Esophagus muscularis mucosa (tissue), 3 donors: ENCODE measurements at regions not wholly inside any gene's neighbourhood (a gene's known extent, or its start where the extent isn't known, plus 50 kb on each side); places are given as distances from the start of the nearest gene placed in this dataset.

Source experiments
- POLR2A ChIP-seq: fragments of 450-650 bp; IDR thresholded peaks from one replicate; pipeline ENCODE4 v1.6.1; 2017; ENCODE audit warnings: antibody characterized with exemption, moderate library complexity, mild to moderate bottlenecking, low read depth
- TF ChIP-seq, protein P1 (sequence below), 3 experiments: fragments of 200-600 bp in 2 of 3; fragments of 450-650 bp in 1 of 3; sonication (generic) in 2 of 3; IDR thresholded peaks; one replicate each; pipeline ENCODE4 v1.5.1; 2017 to 2019; ENCODE audit warnings: antibody characterized with exemption in 3 of 3, mild to moderate bottlenecking in 2 of 3, moderate library complexity in 1 of 3

DNA sequence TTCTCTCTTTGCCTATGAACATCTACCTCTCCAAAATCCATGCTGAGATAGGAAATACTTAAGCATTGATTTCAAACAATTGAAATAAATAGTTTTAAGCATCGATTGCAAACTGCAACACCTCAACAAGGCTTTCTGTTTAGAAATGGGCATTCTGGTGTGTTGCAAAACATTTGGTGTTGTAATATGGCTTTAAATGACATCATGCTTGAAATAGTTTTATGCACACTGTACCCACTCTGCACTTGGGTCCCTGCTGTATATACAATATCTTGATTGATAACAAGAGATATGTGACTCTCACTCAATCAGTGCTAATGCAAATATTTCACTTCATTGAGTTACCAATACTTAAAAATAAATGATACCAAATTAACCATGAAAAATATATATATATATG, 964.9 kb upstream of the GRIA3 start:
- TF ChIP-seq POLR2A, result no peak
- TF ChIP-seq, protein P1, sequence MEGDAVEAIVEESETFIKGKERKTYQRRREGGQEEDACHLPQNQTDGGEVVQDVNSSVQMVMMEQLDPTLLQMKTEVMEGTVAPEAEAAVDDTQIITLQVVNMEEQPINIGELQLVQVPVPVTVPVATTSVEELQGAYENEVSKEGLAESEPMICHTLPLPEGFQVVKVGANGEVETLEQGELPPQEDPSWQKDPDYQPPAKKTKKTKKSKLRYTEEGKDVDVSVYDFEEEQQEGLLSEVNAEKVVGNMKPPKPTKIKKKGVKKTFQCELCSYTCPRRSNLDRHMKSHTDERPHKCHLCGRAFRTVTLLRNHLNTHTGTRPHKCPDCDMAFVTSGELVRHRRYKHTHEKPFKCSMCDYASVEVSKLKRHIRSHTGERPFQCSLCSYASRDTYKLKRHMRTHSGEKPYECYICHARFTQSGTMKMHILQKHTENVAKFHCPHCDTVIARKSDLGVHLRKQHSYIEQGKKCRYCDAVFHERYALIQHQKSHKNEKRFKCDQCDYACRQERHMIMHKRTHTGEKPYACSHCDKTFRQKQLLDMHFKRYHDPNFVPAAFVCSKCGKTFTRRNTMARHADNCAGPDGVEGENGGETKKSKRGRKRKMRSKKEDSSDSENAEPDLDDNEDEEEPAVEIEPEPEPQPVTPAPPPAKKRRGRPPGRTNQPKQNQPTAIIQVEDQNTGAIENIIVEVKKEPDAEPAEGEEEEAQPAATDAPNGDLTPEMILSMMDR (IDR thresholded peaks at IDR 0.05), result no peak
